ENCODE measurements at regions not wholly inside any gene's neighbourhood (a gene's known extent, or its start where the extent isn't known, plus 50 kb on each side); places are given as distances from the start of the nearest gene placed in this dataset.
"Not testable (repeated sequence)": the region's sequence is repeated elsewhere in the genome, so short reads cannot be mapped to it uniquely, and the experiment has no call there.

- H3K4me3 ChIP-seq = no peak overlapping the region
- WGBS, 2 donors = 72 to 73% methylated on average over 18 of the region's 18 CpGs
- no peaks in the 10 kb centered on the region for H3K4me1 ChIP-seq
- no peak for DNase-seq (ENCODE audit: low spot score in 2 of 2)
- H3K27me3 ChIP-seq = no peaks in the 10 kb centered on the region
- H3K36me3 ChIP-seq = no peaks in the 10 kb centered on the region
- TF ChIP-seq EP300 (IDR thresholded peaks at IDR 0.05) = no peak
- TF ChIP-seq CTCF (IDR thresholded peaks at IDR 0.05) = no peak
- no peak for TF ChIP-seq POLR2A (IDR thresholded peaks at IDR 0.05)
- no peak overlapping the region for H3K27ac ChIP-seq
- H3K9me3 ChIP-seq = no peaks in the 10 kb centered on the region
These were observed 67.1 kb upstream of the MAP4K4 start for GRCh38 chr2:101630224-101630949.

GRCh38 chr2:101628030-101628392 lies 69.5 kb upstream of the MAP4K4 start:
- Histone ChIP-seq H3K4me3 (no peak overlapping the region), H3K9me3 (no peaks in the 10 kb centered on the region), H3K4me1 (peaks cover 0 to 2% (median 0%) of the 10 kb centered on the region in 4 donors), H3K36me3 (no peaks in the 10 kb centered on the region), H3K27ac (no peak overlapping the region), H3K27me3 (no peaks in the 10 kb centered on the region)
- TF ChIP-seq EP300 (IDR thresholded peaks at IDR 0.05) (no peak), CTCF (IDR thresholded peaks at IDR 0.05) (no peak), POLR2A (IDR thresholded peaks at IDR 0.05) (no peak)
- WGBS, 2 donors = 95 to 98% methylated on average over 16 of the region's 16 CpGs
- no peak for DNase-seq (ENCODE audit: low spot score in 2 of 2)

- no peaks in the 10 kb centered on the region for H3K36me3 ChIP-seq
- TF ChIP-seq EP300 (IDR thresholded peaks at IDR 0.05) (no peak), CTCF (IDR thresholded peaks at IDR 0.05) (no peak), POLR2A (IDR thresholded peaks at IDR 0.05) (no peak)
- H3K27me3 ChIP-seq = no peaks in the 10 kb centered on the region
- DNase-seq (ENCODE audit: low spot score in 2 of 2) = no peak
- no peaks in the 10 kb centered on the region for H3K9me3 ChIP-seq
- WGBS, 2 donors = 83 to 90% methylated on average over 14 of the region's 14 CpGs
- H3K4me1 ChIP-seq = peaks cover 0 to 7% (median 0%) of the 10 kb centered on the region in 4 donors
- H3K27ac ChIP-seq = no peak overlapping the region
- no peak overlapping the region for H3K4me3 ChIP-seq
These were observed 70.0 kb upstream of the MAP4K4 start for GRCh38 chr2:101627285-101628029.

GRCh38 chr2:101625814-101626213 lies 71.7 kb upstream of the MAP4K4 start:
- not testable (repeated sequence) for H3K4me1 ChIP-seq; H3K27me3 ChIP-seq; H3K4me3 ChIP-seq; H3K9me3 ChIP-seq; H3K27ac ChIP-seq; H3K36me3 ChIP-seq; DNase-seq (ENCODE audit: low spot score in 2 of 2)
- 88 to 96% methylated on average over 8 of the region's 8 CpGs for WGBS, 2 donors

- Histone ChIP-seq H3K4me1 (peaks cover 0 to 7% (median 0%) of the 10 kb centered on the region in 4 donors), H3K27me3 (no peaks in the 10 kb centered on the region), H3K9me3 (no peaks in the 10 kb centered on the region), H3K27ac (no peak overlapping the region), H3K36me3 (no peaks in the 10 kb centered on the region), H3K4me3 (no peak overlapping the region)
- DNase-seq (ENCODE audit: low spot score in 2 of 2) = no peak
- TF ChIP-seq POLR2A (IDR thresholded peaks at IDR 0.05) = no peak
- TF ChIP-seq EP300 (IDR thresholded peaks at IDR 0.05) = no peak
- no peak for TF ChIP-seq CTCF (IDR thresholded peaks at IDR 0.05)
- 84 to 87% methylated on average over 7 of the region's 7 CpGs for WGBS, 2 donors
These were observed 72.1 kb upstream of the MAP4K4 start for GRCh38 chr2:101625387-101625786.
